ENCODE measurements at regions not wholly inside any gene's neighbourhood (a gene's known extent, or its start where the extent isn't known, plus 50 kb on each side); places are given as distances from the start of the nearest gene placed in this dataset.

DNA sequence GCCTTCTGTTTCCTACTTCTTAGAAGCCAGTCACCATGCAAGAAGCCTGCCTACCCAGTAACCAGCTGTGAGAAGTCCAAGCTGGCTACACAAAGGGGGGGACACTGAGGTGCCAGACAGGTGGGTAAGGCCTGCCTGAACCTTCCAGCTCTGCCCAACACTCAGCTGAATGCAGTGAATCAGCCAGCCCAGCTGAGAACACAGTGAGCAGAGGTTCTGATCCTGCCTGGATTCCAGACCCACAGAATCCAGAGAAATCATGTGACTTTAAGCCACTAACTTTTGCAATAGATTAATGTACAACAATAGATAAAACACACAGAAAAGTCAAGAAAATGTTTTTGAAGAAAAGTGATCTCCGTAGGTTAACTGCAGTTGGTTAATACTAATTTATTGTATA lies 151.7 kb downstream of the EFNB2 start:
- no peak overlapping the region for H2BK120ac ChIP-seq (ENCODE audit: low read depth, low read length)
- no peaks in the 10 kb centered on the region for H3K36me3 ChIP-seq (ENCODE audit: control insufficient read depth, insufficient read depth, low read length)
- H3K9me1 ChIP-seq (ENCODE audit: insufficient read depth, low read length) = no peaks in the 10 kb centered on the region; the same call in 1 of the 2 replicates
- TF ChIP-seq BHLHE40 (IDR thresholded peaks at IDR 0.05; ENCODE audit: low read depth, low read length) (no peak), SMC3 (IDR thresholded peaks at IDR 0.05; ENCODE audit: low read depth, low read length) (no peak), RAD21 (IDR thresholded peaks at IDR 0.05; ENCODE audit: low read length) (no peak)
- H3K4ac ChIP-seq (ENCODE audit: low read depth, low read length) = no peak overlapping the region
- no peak overlapping the region; the same call in 2 of the 3 replicates for H2BK15ac ChIP-seq (ENCODE audit: low read depth, low read length)
- ATAC-seq (ENCODE audit: low read depth) (no peak), DNase-seq (no peak)
- H2AFZ ChIP-seq (replicated peaks; ENCODE audit: low read length, poor library complexity) = no peak overlapping the region
- H4K8ac ChIP-seq (ENCODE audit: low read depth in 2 of 2, low read length in 2 of 2) = no peak overlapping the region
- H3K9ac ChIP-seq (ENCODE audit: low read depth, low read length) = no peak overlapping the region
- no peak overlapping the region for H3K4me2 ChIP-seq (ENCODE audit: low read depth, low read length)
- POLR2A ChIA-PET (ENCODE audit: unreplicated experiment) = no interaction called here
- intact Hi-C loops (cut with micrococcal nuclease) = no loop called here
- H2BK20ac ChIP-seq (ENCODE audit: low read depth, low read length) = no peak overlapping the region
- H2BK5ac ChIP-seq (ENCODE audit: low read depth, low read length, poor library complexity, severe bottlenecking) = no peak overlapping the region
- CTCF ChIA-PET = interaction anchor here (0.6 to 1.2 kb wide), 2 partner anchors 11 to 12 kb away, joined by 4 read pairs; no protein-coding TSS in a partner anchor
- H4K91ac ChIP-seq (ENCODE audit: insufficient read depth, low read depth, low read length) = no peak overlapping the region
- no peak overlapping the region for H3K23ac ChIP-seq (ENCODE audit: low read depth, low read length)
- H3K4me3 ChIP-seq (ENCODE audit: insufficient read depth, low read depth, low read length) = no peak overlapping the region
- H3K18ac ChIP-seq (ENCODE audit: low read depth, low read length) = no peak overlapping the region
- H4K5ac ChIP-seq (ENCODE audit: low read depth, low read length) = no peak overlapping the region
- H3K79me1 ChIP-seq (ENCODE audit: low read depth in 1 of 2, low read length in 2 of 2) = no peaks in the 10 kb centered on the region
- dilution Hi-C loops (cut with HindIII; ENCODE audit: low sequenced_read_pairs, unreplicated experiment) = no loop called here
- no peak overlapping the region for H3K27ac ChIP-seq (ENCODE audit: insufficient read depth, low read length)
- no TSS peak for BruUV-seq (replicated peaks)
- no peaks in the 10 kb centered on the region for H3K27me3 ChIP-seq (ENCODE audit: control insufficient read depth, insufficient read depth, low read length)
- no peak overlapping the region for H3K56ac ChIP-seq (ENCODE audit: extremely low read depth, insufficient read depth, low read length)
- no CpG with 5 or more reads among the region's 1 CpG for WGBS, 2 experiments (ENCODE audit: extremely low coverage in 2 of 2, insufficient read length in 1 of 2)
- peaks cover 2% of the 10 kb centered on the region; the same call in 1 of the 2 replicates for H3K4me1 ChIP-seq (ENCODE audit: control insufficient read depth, insufficient read depth, low read length)
- in situ Hi-C loops (cut with MboI; ENCODE audit: low sequenced_read_pairs) = no loop called here
- peak overlapping the region; percentile 14; the same call in 1 of the 2 replicates for H2AK5ac ChIP-seq (ENCODE audit: low read depth, low read length)
- H3K9me3 ChIP-seq (ENCODE audit: control insufficient read depth, insufficient read depth, low read length) = 0 out of 2 replicates have a peak, but pooled peaks cover 3% of the 10 kb centered on the region
- no peaks in the 10 kb centered on the region for H4K20me1 ChIP-seq (ENCODE audit: insufficient read depth, low read length)
- no peak overlapping the region for H3K14ac ChIP-seq (replicated peaks; ENCODE audit: low read depth, low read length)
- H2AK9ac ChIP-seq (replicated peaks; ENCODE audit: low read depth, low read length, poor library complexity) = no peak overlapping the region

Data from IMR-90 (cell line).